GM12864 (cell line): ENCODE measurements at regions not wholly inside any gene's neighbourhood (a gene's known extent, or its start where the extent isn't known, plus 50 kb on each side); places are given as distances from the start of the nearest gene placed in this dataset.

Experiments
- DNase-seq: peaks from one replicate; pipeline ENCODE4 v3.0.0-alpha.2; 2011; ENCODE audit warnings: low read depth
- H3K4me3 ChIP-seq: 2 replicates; pipeline ENCODE4 v1.5.1; 2011; ENCODE audit warnings: mild to moderate bottlenecking, low read depth, low read length, control low read depth
- CTCF ChIP-seq: IDR thresholded peaks from 2 replicates; pipeline ENCODE4 v1.5.1; 2011; ENCODE audit warnings: low read depth, mild to moderate bottlenecking, moderate library complexity, low read length, control low read depth, inconsistent platforms; ENCODE audit errors: missing control alignments

GRCh38 chr5:2206293-2207108 lies 323.8 kb upstream of the IRX4 start:
- no peak overlapping the region for H3K4me3 ChIP-seq
- TF ChIP-seq CTCF: no peak
- no peak for DNase-seq

GRCh38 chr5:2205596-2206226 lies 323.0 kb upstream of the IRX4 start:
- H3K4me3 ChIP-seq: no peak overlapping the region
- no peak for TF ChIP-seq CTCF
- no peak for DNase-seq

- no peak for DNase-seq
- TF ChIP-seq CTCF: no peak
- H3K4me3 ChIP-seq: no peak overlapping the region
Measured at GRCh38 chr5:2205185-2205585, 322.5 kb upstream of the IRX4 start.

- TF ChIP-seq CTCF: no peak
- H3K4me3 ChIP-seq: no peak overlapping the region
- DNase-seq: no peak
Measured at GRCh38 chr5:2204366-2205184, 321.9 kb upstream of the IRX4 start.

GRCh38 chr5:2203774-2204173 lies 321.0 kb upstream of the IRX4 start:
- no peak for TF ChIP-seq CTCF
- DNase-seq: no peak
- no peak overlapping the region for H3K4me3 ChIP-seq

- no peak for DNase-seq
- no peak for TF ChIP-seq CTCF
- no peak overlapping the region for H3K4me3 ChIP-seq
Measured at GRCh38 chr5:2201832-2202231, 319.1 kb upstream of the IRX4 start.
